ENCODE measurements at regions not wholly inside any gene's neighbourhood (a gene's known extent, or its start where the extent isn't known, plus 50 kb on each side); places are given as distances from the start of the nearest gene placed in this dataset.

DNA sequence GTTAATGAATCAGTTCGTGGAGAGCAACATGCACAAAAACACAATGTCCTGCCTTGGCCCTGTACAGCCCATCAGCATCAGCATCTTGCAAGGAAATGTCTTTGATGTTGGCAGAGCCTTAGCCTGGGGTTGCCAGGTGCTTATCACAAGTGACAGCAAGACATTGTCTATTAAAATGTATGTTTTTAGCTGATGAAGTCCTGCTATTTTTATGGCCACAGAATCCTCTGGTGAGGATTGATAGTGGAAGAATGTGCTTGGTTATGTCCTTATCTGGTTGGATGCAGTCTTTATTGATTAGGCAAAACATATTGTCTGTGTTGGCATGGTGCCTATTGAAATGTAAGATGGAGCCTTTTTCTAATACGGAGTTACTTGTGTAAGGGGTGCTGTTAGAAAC, 1427.0 kb upstream of the MIR17HG start:
- no peak for TF ChIP-seq POLR2AphosphoS5 (IDR thresholded peaks at IDR 0.05; ENCODE audit: low read depth, low read length)
- no peak for TF ChIP-seq POLR2A (IDR thresholded peaks at IDR 0.05; ENCODE audit: low read depth, low read length)

Measured in GM12892 (cell line).